A549 (cell line): ENCODE measurements at regions not wholly inside any gene's neighbourhood (a gene's known extent, or its start where the extent isn't known, plus 50 kb on each side); places are given as distances from the start of the nearest gene placed in this dataset.

Experiments
- ATAC-seq, 2 experiments: fragments of 200-7000 bp in 1 of 2; fragments of >200 bp in 1 of 2; cut with Nextera tagmentation in 1 of 2; cut with Tn5 transposase in 1 of 2; 3 replicates each; pipeline versions ENCODE4 v1.8.0 to v1.9.1; 2018 to 2020; ENCODE audit warnings: mild to moderate bottlenecking in 1 of 2, moderate library complexity in 1 of 2
- CTCF ChIA-PET: fragments of 300-600 bp; sonication (Branson Sonifier 250); formaldehyde crosslinking; extraction: SDS; loops from one replicate; lab custom pipeline; 2021; ENCODE audit warnings: antibody characterized with exemption, inconsistent platforms; lab: Yijun Ruan, JAX
- POLR2A ChIA-PET: fragments of 350-600 bp; formaldehyde crosslinking; extraction: SDS; loops from one replicate; lab custom pipeline; 2021; ENCODE audit warnings: antibody characterized with exemption, inconsistent platforms; lab: Yijun Ruan, JAX
- DNase-seq, 2 experiments: peaks; one replicate each; pipeline versions ENCODE4 v3.0.0 to v3.0.0-alpha.2; 2011 to 2016; ENCODE audit warnings: low read depth in 1 of 2, low spot score in 1 of 2
- FAIRE-seq: peaks from 2 replicates; lab custom pipeline; 2011; peaks lifted over from hg19 to GRCh38; lab: Jason Lieb, UNC
- H3K27ac ChIP-seq, 2 experiments: fragments of >200 bp; sonication (Bioruptor Twin); formaldehyde crosslinking; 3 replicates each; pipeline ENCODE4 v1.5.1; 2016 to 2017
- H3K4me1 ChIP-seq: fragments of >200 bp; sonication (Bioruptor Twin); formaldehyde crosslinking; 3 replicates; pipeline ENCODE4 v1.6.1; 2016
- H3K4me2 ChIP-seq: fragments of >200 bp; sonication (Bioruptor Twin); formaldehyde crosslinking; 3 replicates; pipeline ENCODE4 v1.6.1; 2016
- H3K4me3 ChIP-seq: fragments of >200 bp; sonication (Bioruptor Twin); formaldehyde crosslinking; 3 replicates; pipeline ENCODE4 v1.5.1; 2016
- H3K9me3 ChIP-seq: fragments of >200 bp; sonication (Bioruptor Twin); formaldehyde crosslinking; 3 replicates; pipeline ENCODE4 v1.6.1; 2016
- ATOH8 ChIP-seq: fragments of 250-450 bp; sonication (Bioruptor Pico); IDR thresholded peaks from 2 replicates; pipeline ENCODE4 v1.5.0; 2020; ENCODE audit warnings: low read depth, mild to moderate bottlenecking, moderate library complexity
- CEBPB ChIP-seq, 2 experiments: fragments of >200 bp in 1 of 2; sonication (Bioruptor Twin) in 1 of 2; formaldehyde crosslinking in 1 of 2; IDR thresholded peaks; 2 replicates each; pipeline ENCODE4 v1.6.1; 2012 to 2016
- CTCF ChIP-seq: fragments of >200 bp; sonication (Bioruptor Twin); formaldehyde crosslinking; IDR thresholded peaks from 3 replicates; pipeline ENCODE4 v1.5.1; 2016
- E2F6 ChIP-seq: IDR thresholded peaks from 2 replicates; pipeline ENCODE4 v1.6.1; 2012; ENCODE audit warnings: low read depth, borderline replicate concordance
- EHF ChIP-seq: fragments of 250-450 bp; sonication (Bioruptor Pico); IDR thresholded peaks from 2 replicates; pipeline ENCODE4 v1.5.0; 2020; ENCODE audit warnings: mild to moderate bottlenecking
- ELK1 ChIP-seq: fragments of 150-350 bp; IDR thresholded peaks from 2 replicates; pipeline ENCODE4 v1.6.1; 2014; ENCODE audit warnings: low read depth, mild to moderate bottlenecking, low read length
- ESRRA ChIP-seq: fragments of 150-350 bp; IDR thresholded peaks from 2 replicates; pipeline ENCODE4 v1.6.1; 2014; ENCODE audit warnings: mild to moderate bottlenecking, low read length, borderline replicate concordance
- HDAC2 ChIP-seq: fragments of 200-600 bp; sonication (generic); IDR thresholded peaks from 2 replicates; pipeline ENCODE4 v1.6.1; 2016
- HMGXB4 ChIP-seq: fragments of 250-450 bp; sonication (Bioruptor Pico); IDR thresholded peaks from 2 replicates; pipeline ENCODE4 v1.5.0; 2021; ENCODE audit warnings: mild to moderate bottlenecking, moderate library complexity, borderline replicate concordance
- HOXA7 ChIP-seq: fragments of 250-450 bp; sonication (Bioruptor Pico); IDR thresholded peaks from 2 replicates; pipeline ENCODE4 v1.5.0; 2020; ENCODE audit warnings: mild to moderate bottlenecking, moderate library complexity
- HOXB13 ChIP-seq: fragments of 250-450 bp; sonication (Bioruptor Pico); IDR thresholded peaks from 2 replicates; pipeline ENCODE4 v1.5.0; 2020; ENCODE audit warnings: low read depth, mild to moderate bottlenecking, moderate library complexity
- HOXB5 ChIP-seq: fragments of 250-450 bp; sonication (Bioruptor Pico); IDR thresholded peaks from 2 replicates; pipeline ENCODE4 v1.5.0; 2020; ENCODE audit warnings: mild to moderate bottlenecking, moderate library complexity
- JUN ChIP-seq, 2 experiments: fragments of >200 bp; sonication (Bioruptor Twin); formaldehyde crosslinking; IDR thresholded peaks; 2 replicates in 1 of 2; 3 replicates in 1 of 2; pipeline ENCODE4 v1.6.1; 2016 to 2017
- KDM1A ChIP-seq: fragments of 200-600 bp; sonication (generic); IDR thresholded peaks from 2 replicates; pipeline ENCODE4 v1.6.1; 2016; ENCODE audit warnings: low read depth, mild to moderate bottlenecking
- MAX ChIP-seq: IDR thresholded peaks from 2 replicates; pipeline ENCODE4 v1.6.1; 2012
- MAZ ChIP-seq: fragments of 150-350 bp; IDR thresholded peaks from 2 replicates; pipeline ENCODE4 v1.6.1; 2014; ENCODE audit warnings: antibody characterized with exemption, low read depth, low read length, borderline replicate concordance
- MYC ChIP-seq: IDR thresholded peaks from 2 replicates; pipeline ENCODE4 v1.6.1; 2012; ENCODE audit warnings: mild to moderate bottlenecking, inconsistent platforms, low read length, improper control_type of control experiment, borderline replicate concordance
- NFE2L2 ChIP-seq: fragments of 150-350 bp; conservative IDR thresholded peaks from 2 replicates; pipeline ENCODE4 v1.6.1; 2014; ENCODE audit warnings: low read length
- PHF8 ChIP-seq: fragments of 200-600 bp; sonication (generic); IDR thresholded peaks from 2 replicates; pipeline ENCODE4 v1.6.1; 2016; ENCODE audit warnings: low read depth, mild to moderate bottlenecking, antibody characterized with exemption, moderate library complexity, borderline replicate concordance
- RAD21 ChIP-seq, 2 experiments: fragments of >200 bp in 1 of 2; sonication (Bioruptor Twin) in 1 of 2; formaldehyde crosslinking in 1 of 2; IDR thresholded peaks in 1 of 2; conservative IDR thresholded peaks in 1 of 2; 2 replicates in 1 of 2; 3 replicates in 1 of 2; pipeline ENCODE4 v1.6.1; 2012 to 2018; ENCODE audit warnings: inconsistent platforms in 1 of 2
- RARB ChIP-seq: fragments of 250-450 bp; sonication (Bioruptor Pico); IDR thresholded peaks from 2 replicates; pipeline ENCODE4 v1.8.0; 2021; ENCODE audit warnings: mild to moderate bottlenecking, moderate library complexity
- RNF2 ChIP-seq: fragments of 200-600 bp; sonication (generic); IDR thresholded peaks from 2 replicates; pipeline ENCODE4 v1.6.1; 2016; ENCODE audit warnings: low read depth, mild to moderate bottlenecking, antibody characterized with exemption, moderate library complexity, borderline replicate concordance
- ZFP36 ChIP-seq: fragments of 450-650 bp; IDR thresholded peaks from 2 replicates; pipeline ENCODE4 v1.6.1; 2014; ENCODE audit warnings: borderline replicate concordance; ENCODE audit not compliant: partially characterized antibody
- ZNF302 ChIP-seq: fragments of 250-450 bp; sonication (Bioruptor Pico); IDR thresholded peaks from 2 replicates; pipeline ENCODE4 v1.9.0; 2021; ENCODE audit warnings: inconsistent platforms, mild to moderate bottlenecking, moderate library complexity
- WGBS: methylation state at CpG from one replicate; pipeline ENCODE4 v1.1.6; 2017; ENCODE audit errors: missing lambda C conversion rate; 5-methylcytosine and 5-hydroxymethylcytosine counted together

GRCh38 chr4:151992332-151993154 is 231.7 kb upstream of the GATB start (continued):
- no peak for TF ChIP-seq ELK1

- FAIRE-seq (no peak), DNase-seq (no peak), ATAC-seq (no peak)
- Histone ChIP-seq H3K4me1 (no peaks in the 10 kb centered on the region), H3K4me2 (no peak overlapping the region), H3K27ac (no peak overlapping the region), H3K4me3 (no peak overlapping the region), H3K9me3 (no peaks in the 10 kb centered on the region)
- POLR2A ChIA-PET = no interaction called here
- CTCF ChIA-PET = no interaction called here
- 34% methylated on average over 2 of the region's 2 CpGs for WGBS
- TF ChIP-seq MAX (no peak), ZNF302 (no peak), RARB (no peak), ZFP36 (no peak), ESRRA (no peak), HOXB5 (CRISPR knock-in tag) (no peak), HOXA7 (CRISPR knock-in tag) (no peak), JUN (IDR thresholded peaks at IDR 0.05) (no peak), EHF (no peak), CTCF (no peak), PHF8 (no peak), MAZ (no peak), HDAC2 (no peak), NFE2L2 (no peak)
Measured at GRCh38 chr4:151991884-151992167, 231.0 kb upstream of the GATB start.

GRCh38 chr4:151991001-151991883 is 230.4 kb upstream of the GATB start:
- no peak overlapping the region for H3K4me2 ChIP-seq
- POLR2A ChIA-PET = no interaction called here
- ATAC-seq (no peak), FAIRE-seq (no peak), DNase-seq (no peak)
- H3K9me3 ChIP-seq = no peaks in the 10 kb centered on the region
- H3K4me1 ChIP-seq = no peaks in the 10 kb centered on the region
- 68% methylated on average over 10 of the region's 10 CpGs for WGBS
- no peak overlapping the region for H3K27ac ChIP-seq
- CTCF ChIA-PET = no interaction called here
- no peak overlapping the region for H3K4me3 ChIP-seq
- TF ChIP-seq RNF2 (no peak), EHF (no peak), KDM1A (no peak), CEBPB (IDR thresholded peaks at IDR 0.05) (no peak), ATOH8 (CRISPR knock-in tag) (no peak), E2F6 (no peak), HMGXB4 (CRISPR knock-in tag) (no peak), RAD21 (conservative IDR thresholded peaks at IDR 0.05 in 1 of 2, IDR thresholded peaks at IDR 0.05 in 1 of 2) (no peak), NFE2L2 (no peak), MYC (no peak), HOXB13 (no peak), ZFP36 (no peak)
